Nephron progenitor cell (in vitro differentiated cells): ENCODE measurements at regions not wholly inside any gene's neighbourhood (a gene's known extent, or its start where the extent isn't known, plus 50 kb on each side); places are given as distances from the start of the nearest gene placed in this dataset.
"Not testable (repeated sequence)": the region's sequence is repeated elsewhere in the genome, so short reads cannot be mapped to it uniquely, and the experiment has no call there.

ENCODE experiments used
- DNase-seq: peaks from one replicate; pipeline ENCODE4 v3.0.0; 2021
- H3K27ac Mint-ChIP-seq: 2 replicates; pipeline ENCODE4 v1.8.0; 2021; ENCODE audit warnings: mild to moderate bottlenecking, moderate library complexity, mixed read lengths
- H3K27me3 Mint-ChIP-seq: 2 replicates; pipeline ENCODE4 v1.8.0; 2021; ENCODE audit warnings: mild to moderate bottlenecking, low read depth, mixed read lengths; ENCODE audit not compliant: poor library complexity
- H3K36me3 Mint-ChIP-seq: 2 replicates; pipeline ENCODE4 v1.8.0; 2021; ENCODE audit warnings: low read depth, mixed read lengths
- H3K4me1 Mint-ChIP-seq: 2 replicates; pipeline ENCODE4 v1.8.0; 2021; ENCODE audit warnings: mixed read lengths
- H3K4me3 Mint-ChIP-seq: 2 replicates; pipeline ENCODE4 v1.8.0; 2021; ENCODE audit warnings: mild to moderate bottlenecking, moderate library complexity, mixed read lengths
- H3K9me3 Mint-ChIP-seq: 2 replicates; pipeline ENCODE4 v1.8.0; 2021; ENCODE audit warnings: mild to moderate bottlenecking, moderate library complexity, mixed read lengths
- TF ChIP-seq, protein P1 (sequence below): fragments of 200-600 bp; sonication (generic); IDR thresholded peaks from 2 replicates; pipeline ENCODE4 v1.5.0; 2021; ENCODE audit warnings: antibody characterized with exemption

DNA sequence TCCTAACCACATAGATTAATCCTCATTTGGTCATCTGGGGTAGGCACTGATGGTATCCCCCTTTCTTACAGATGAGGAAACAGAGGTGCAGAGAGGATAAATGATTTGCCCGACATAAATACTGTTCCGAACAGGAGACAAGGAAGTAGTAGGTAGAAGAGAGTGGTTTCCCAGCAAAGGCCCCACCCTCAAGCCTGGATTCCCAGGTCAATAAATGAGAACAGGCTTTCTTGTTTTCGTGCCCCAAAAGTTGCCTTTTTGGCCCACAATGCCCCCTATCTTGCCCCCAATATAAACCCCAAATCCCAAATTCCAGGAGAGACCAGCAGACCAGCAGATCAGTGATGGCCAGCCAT, 125.5 kb upstream of the PRR20G start:
- no peak overlapping the region for H3K4me3 Mint-ChIP-seq
- H3K9me3 Mint-ChIP-seq: no peaks in the 10 kb centered on the region
- peaks cover 37% of the 10 kb centered on the region for H3K4me1 Mint-ChIP-seq
- no peaks in the 10 kb centered on the region for H3K36me3 Mint-ChIP-seq
- no peak overlapping the region for H3K27ac Mint-ChIP-seq
- no peak for DNase-seq
- TF ChIP-seq, protein P1, sequence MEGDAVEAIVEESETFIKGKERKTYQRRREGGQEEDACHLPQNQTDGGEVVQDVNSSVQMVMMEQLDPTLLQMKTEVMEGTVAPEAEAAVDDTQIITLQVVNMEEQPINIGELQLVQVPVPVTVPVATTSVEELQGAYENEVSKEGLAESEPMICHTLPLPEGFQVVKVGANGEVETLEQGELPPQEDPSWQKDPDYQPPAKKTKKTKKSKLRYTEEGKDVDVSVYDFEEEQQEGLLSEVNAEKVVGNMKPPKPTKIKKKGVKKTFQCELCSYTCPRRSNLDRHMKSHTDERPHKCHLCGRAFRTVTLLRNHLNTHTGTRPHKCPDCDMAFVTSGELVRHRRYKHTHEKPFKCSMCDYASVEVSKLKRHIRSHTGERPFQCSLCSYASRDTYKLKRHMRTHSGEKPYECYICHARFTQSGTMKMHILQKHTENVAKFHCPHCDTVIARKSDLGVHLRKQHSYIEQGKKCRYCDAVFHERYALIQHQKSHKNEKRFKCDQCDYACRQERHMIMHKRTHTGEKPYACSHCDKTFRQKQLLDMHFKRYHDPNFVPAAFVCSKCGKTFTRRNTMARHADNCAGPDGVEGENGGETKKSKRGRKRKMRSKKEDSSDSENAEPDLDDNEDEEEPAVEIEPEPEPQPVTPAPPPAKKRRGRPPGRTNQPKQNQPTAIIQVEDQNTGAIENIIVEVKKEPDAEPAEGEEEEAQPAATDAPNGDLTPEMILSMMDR: no peak
- peaks cover 5% of the 10 kb centered on the region for H3K27me3 Mint-ChIP-seq

GRCh38 chr3:127412578-127413317, 124.9 kb upstream of the PRR20G start:
- H3K27ac Mint-ChIP-seq: peak overlapping the region; percentile 36
- TF ChIP-seq, protein P1: no peak
- H3K4me3 Mint-ChIP-seq: no peak overlapping the region
- peaks cover 3% of the 10 kb centered on the region for H3K27me3 Mint-ChIP-seq
- no peaks in the 10 kb centered on the region for H3K9me3 Mint-ChIP-seq
- peaks cover 37% of the 10 kb centered on the region for H3K4me1 Mint-ChIP-seq
- DNase-seq: no peak
- no peaks in the 10 kb centered on the region for H3K36me3 Mint-ChIP-seq

DNA sequence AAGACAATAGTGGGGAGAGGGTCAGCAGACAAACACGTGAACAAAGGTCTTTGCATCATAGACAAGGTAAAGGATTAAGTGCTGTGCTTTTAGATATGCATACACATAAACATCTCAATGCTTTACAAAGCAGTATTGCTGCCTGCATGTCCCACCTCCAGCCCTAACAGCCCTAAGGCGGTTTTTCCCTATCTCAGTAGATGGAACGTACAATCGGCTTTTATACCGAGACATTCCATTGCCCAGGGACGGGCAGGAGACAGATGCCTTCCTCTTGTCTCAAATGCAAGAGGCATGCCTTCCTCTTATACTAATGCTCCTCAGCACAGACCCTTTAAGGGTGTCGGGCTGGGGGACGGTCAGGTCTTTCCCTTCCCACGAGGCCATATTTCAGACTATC, 124.0 kb upstream of the PRR20G start:
- DNase-seq, H3K27ac Mint-ChIP-seq, H3K36me3 Mint-ChIP-seq, H3K9me3 Mint-ChIP-seq, H3K27me3 Mint-ChIP-seq, H3K4me3 Mint-ChIP-seq: not testable (repeated sequence)
- H3K4me1 Mint-ChIP-seq: peaks cover 38% of the 10 kb centered on the region

DNA sequence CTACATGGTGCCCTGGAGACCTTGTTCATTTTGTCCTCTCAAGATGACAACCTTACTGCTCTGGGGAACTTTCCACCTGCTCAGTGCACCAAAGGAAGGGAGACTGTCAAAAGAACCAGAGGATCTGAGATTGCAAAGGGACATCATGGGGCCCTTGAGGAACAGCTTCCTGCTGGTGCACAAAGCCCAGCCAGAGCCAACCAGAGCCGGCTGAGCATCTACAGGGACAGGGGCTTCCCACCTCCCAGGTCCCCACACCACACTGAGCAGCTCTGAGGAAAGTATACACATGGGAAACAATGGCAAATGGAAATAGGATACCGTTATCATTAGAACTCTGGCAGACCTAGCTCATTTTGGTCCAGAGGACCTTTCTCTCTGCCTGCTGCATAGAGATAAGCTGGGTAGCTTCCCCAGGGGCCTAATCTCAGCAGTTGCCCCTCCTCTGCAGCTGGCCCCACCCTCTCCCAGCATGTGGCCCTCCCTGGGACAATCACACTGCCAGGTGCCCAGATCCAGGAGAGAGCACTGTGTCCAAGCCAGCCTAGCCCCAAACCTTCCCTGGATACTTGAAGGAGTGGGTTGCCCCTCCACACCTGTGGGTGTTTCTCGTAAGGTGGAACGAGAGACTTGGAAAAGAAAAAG, 123.4 kb upstream of the PRR20G start:
- no peak overlapping the region for H3K4me3 Mint-ChIP-seq
- TF ChIP-seq, protein P1: no peak
- no peaks in the 10 kb centered on the region for H3K36me3 Mint-ChIP-seq
- H3K4me1 Mint-ChIP-seq: peaks cover 39% of the 10 kb centered on the region
- H3K27ac Mint-ChIP-seq: no peak overlapping the region
- H3K9me3 Mint-ChIP-seq: no peaks in the 10 kb centered on the region
- H3K27me3 Mint-ChIP-seq: no peaks in the 10 kb centered on the region
- no peak for DNase-seq

DNA sequence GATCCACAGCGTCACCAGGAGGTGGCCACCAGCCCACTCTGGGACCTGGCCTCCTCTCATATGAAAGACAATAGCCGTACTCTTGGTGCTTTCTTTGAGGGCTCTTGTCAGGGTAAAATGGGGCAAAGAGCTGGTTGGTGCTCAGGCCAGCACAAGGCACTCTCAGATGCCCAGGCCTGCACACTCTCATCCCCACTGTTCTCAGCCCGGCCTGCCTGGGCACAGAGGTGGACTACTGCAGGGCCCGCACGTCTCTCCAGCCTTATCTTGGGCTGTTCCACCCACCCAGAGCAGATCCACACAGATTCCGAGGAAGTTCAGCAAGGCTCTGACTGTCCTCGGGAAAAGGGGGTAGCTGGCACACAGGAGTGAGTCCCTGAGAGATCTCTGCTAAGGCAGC, 122.8 kb upstream of the PRR20G start:
- no peaks in the 10 kb centered on the region for H3K9me3 Mint-ChIP-seq
- DNase-seq: no peak
- no peaks in the 10 kb centered on the region for H3K36me3 Mint-ChIP-seq
- no peak overlapping the region for H3K4me3 Mint-ChIP-seq
- H3K4me1 Mint-ChIP-seq: peaks cover 39% of the 10 kb centered on the region
- H3K27me3 Mint-ChIP-seq: peaks cover 5% of the 10 kb centered on the region
- TF ChIP-seq, protein P1: no peak
- H3K27ac Mint-ChIP-seq: no peak overlapping the region

DNA sequence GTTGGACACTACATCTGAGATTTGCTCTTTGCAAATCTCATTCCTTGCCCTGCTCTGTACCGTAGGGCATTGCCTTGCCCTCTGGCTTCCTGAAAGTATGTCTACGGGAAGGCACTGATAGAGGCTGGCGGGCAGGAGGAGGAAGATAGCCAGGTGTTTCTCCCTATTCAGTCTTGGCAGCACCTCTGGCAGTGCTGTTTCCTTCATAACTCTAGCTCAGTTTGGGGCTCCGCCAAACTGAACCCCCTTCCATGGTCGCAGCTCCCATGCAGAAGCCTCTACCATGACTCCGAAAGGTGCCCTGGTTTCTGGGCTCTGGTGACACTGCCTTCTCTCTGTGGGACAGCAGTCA, 122.3 kb upstream of the PRR20G start:
- Mint-ChIP-seq H3K36me3 (no peaks in the 10 kb centered on the region), H3K4me3 (no peak overlapping the region), H3K27me3 (peaks cover 10% of the 10 kb centered on the region), H3K27ac (no peak overlapping the region), H3K4me1 (peaks cover 39% of the 10 kb centered on the region), H3K9me3 (no peaks in the 10 kb centered on the region)
- no peak for DNase-seq
- TF ChIP-seq, protein P1: no peak
